Gastrocnemius medialis (tissue), 4 donors: ENCODE measurements at regions not wholly inside any gene's neighbourhood (a gene's known extent, or its start where the extent isn't known, plus 50 kb on each side); places are given as distances from the start of the nearest gene placed in this dataset.
"Not testable (repeated sequence)": the region's sequence is repeated elsewhere in the genome, so short reads cannot be mapped to it uniquely, and the experiment has no call there.

ENCODE experiments used
- ATAC-seq, 2 donors: fragments of 150-250 bp; one replicate each; pipeline ENCODE4 v1.9.1; 2016
- DNase-seq, 2 donors: peaks; one replicate each; pipeline ENCODE4 v3.0.0-alpha.2; 2019
- H3K27ac ChIP-seq, 4 donors: fragments of 200-600 bp; sonication (generic); 1 replicate in 1 of 4; 2 replicates in 3 of 4; pipeline ENCODE4 v1.5.1; 2016 to 2018; ENCODE audit warnings: mild to moderate bottlenecking in 2 of 4, moderate library complexity in 1 of 4
- H3K27me3 ChIP-seq, 3 donors: fragments of 200-600 bp; sonication (generic) in 2 of 3; 1 replicate in 1 of 3; 2 replicates in 2 of 3; pipeline versions ENCODE4 v1.5.1 to v1.6.0; 2016 to 2019; ENCODE audit warnings: mild to moderate bottlenecking in 1 of 3, moderate library complexity in 1 of 3
- H3K36me3 ChIP-seq, 2 donors: fragments of 200-600 bp; sonication (generic) in 1 of 2; one replicate each; pipeline ENCODE4 v1.5.1; 2017 to 2018
- H3K4me1 ChIP-seq, 2 donors: fragments of 200-600 bp; sonication (generic) in 1 of 2; one replicate each; pipeline ENCODE4 v1.5.1; 2016 to 2017; ENCODE audit warnings: mild to moderate bottlenecking in 2 of 2
- H3K4me3 ChIP-seq, 4 donors: fragments of 200-600 bp; sonication (generic) in 3 of 4; 1 replicate in 1 of 4; 2 replicates in 3 of 4; pipeline ENCODE4 v1.5.1; 2016 to 2019; ENCODE audit warnings: mild to moderate bottlenecking in 2 of 4
- H3K9me3 ChIP-seq, 3 donors: fragments of 200-600 bp; sonication (generic) in 2 of 3; 1 replicate in 1 of 3; 2 replicates in 2 of 3; pipeline ENCODE4 v1.5.1; 2016 to 2019
- CTCF ChIP-seq, 5 experiments: fragments of 450-650 bp in 3 of 5; fragments of 200-600 bp in 2 of 5; sonication (generic) in 2 of 5; IDR thresholded peaks in 4 of 5; conservative IDR thresholded peaks in 1 of 5; 1 replicate in 4 of 5; 2 replicates in 1 of 5; pipeline ENCODE4 v1.5.1; 2016 to 2019; ENCODE audit warnings: antibody characterized with exemption in 5 of 5, mild to moderate bottlenecking in 3 of 5, moderate library complexity in 3 of 5
- POLR2A ChIP-seq, 2 donors: fragments of 450-650 bp; IDR thresholded peaks; one replicate each; pipeline ENCODE4 v1.6.1; 2017; ENCODE audit warnings: antibody characterized with exemption in 2 of 2, mild to moderate bottlenecking in 2 of 2, moderate library complexity in 2 of 2
- in situ Hi-C, 4 donors: fragments of 200-750 bp; cut with MboI; loops; one replicate each; pipeline versions ENCODE4 v1.15.0 to v1.8.0; 2017; ENCODE audit warnings: low sequenced_read_pairs in 4 of 4
- intact Hi-C: fragments of 100-400 bp; cut with DNase I; formaldehyde crosslinking; loops from one replicate; pipeline ENCODE4 v1.15.1; 2023; ENCODE audit warnings: low total_unique reads

- intact Hi-C loops (no loop called here), in situ Hi-C loops (no loop called here)
- H3K36me3 ChIP-seq: no peaks in the 10 kb centered on the region
- H3K27ac ChIP-seq: no peak overlapping the region
- no peaks in the 10 kb centered on the region for H3K27me3 ChIP-seq
- H3K9me3 ChIP-seq: no peaks in the 10 kb centered on the region
- ATAC-seq (no peak), DNase-seq (no peak)
- H3K4me3 ChIP-seq: no peak overlapping the region
- no peaks in the 10 kb centered on the region for H3K4me1 ChIP-seq
- TF ChIP-seq POLR2A (IDR thresholded peaks at IDR 0.05) (no peak), CTCF (IDR thresholded peaks at IDR 0.05 in 4 of 5, conservative IDR thresholded peaks at IDR 0.05 in 1 of 5) (no peak)
Observed at GRCh38 chr1:174105086-174105485, 54.2 kb upstream of the RABGAP1L start.

GRCh38 chr1:174103766-174104165, 55.6 kb upstream of the RABGAP1L start:
- Histone ChIP-seq H3K27me3 (no peaks in the 10 kb centered on the region), H3K4me1 (no peaks in the 10 kb centered on the region), H3K36me3 (no peaks in the 10 kb centered on the region), H3K27ac (no peak overlapping the region), H3K4me3 (no peak overlapping the region), H3K9me3 (no peaks in the 10 kb centered on the region)
- DNase-seq: no peak
- TF ChIP-seq CTCF (IDR thresholded peaks at IDR 0.05 in 4 of 5, conservative IDR thresholded peaks at IDR 0.05 in 1 of 5) (no peak), POLR2A (IDR thresholded peaks at IDR 0.05) (no peak)
- in situ Hi-C loops: no loop called here
- intact Hi-C loops: no loop called here
- ATAC-seq: no peak

GRCh38 chr1:174101976-174102375, 57.3 kb upstream of the RABGAP1L start:
- H3K36me3 ChIP-seq, H3K4me1 ChIP-seq, H3K9me3 ChIP-seq, intact Hi-C loops, ATAC-seq, H3K4me3 ChIP-seq, H3K27me3 ChIP-seq, in situ Hi-C loops, DNase-seq, H3K27ac ChIP-seq: not testable (repeated sequence)

- H3K27me3 ChIP-seq: no peaks in the 10 kb centered on the region
- no peak overlapping the region for H3K27ac ChIP-seq
- in situ Hi-C loops: no loop called here
- no peaks in the 10 kb centered on the region for H3K36me3 ChIP-seq
- ATAC-seq: no peak
- no peaks in the 10 kb centered on the region for H3K9me3 ChIP-seq
- TF ChIP-seq POLR2A (IDR thresholded peaks at IDR 0.05): no peak
- TF ChIP-seq CTCF (IDR thresholded peaks at IDR 0.05 in 4 of 5, conservative IDR thresholded peaks at IDR 0.05 in 1 of 5): no peak
- DNase-seq: no peak
- intact Hi-C loops: no loop called here
- H3K4me3 ChIP-seq: no peak overlapping the region
- no peaks in the 10 kb centered on the region for H3K4me1 ChIP-seq
Observed at GRCh38 chr1:174097426-174097825, 61.9 kb upstream of the RABGAP1L start.

- intact Hi-C loops, H3K9me3 ChIP-seq, in situ Hi-C loops, H3K27ac ChIP-seq, H3K4me1 ChIP-seq, ATAC-seq, DNase-seq, H3K27me3 ChIP-seq, H3K36me3 ChIP-seq, H3K4me3 ChIP-seq: not testable (repeated sequence)
Observed at GRCh38 chr1:174093789-174094188, 65.5 kb upstream of the RABGAP1L start.

- H3K4me1 ChIP-seq: no peaks in the 10 kb centered on the region
- in situ Hi-C loops (no loop called here), intact Hi-C loops (no loop called here)
- no peaks in the 10 kb centered on the region for H3K36me3 ChIP-seq
- no peak for ATAC-seq
- peaks cover 0 to 6% (median 0%) of the 10 kb centered on the region in 3 donors for H3K9me3 ChIP-seq
- TF ChIP-seq CTCF (IDR thresholded peaks at IDR 0.05 in 4 of 5, conservative IDR thresholded peaks at IDR 0.05 in 1 of 5) (no peak), POLR2A (IDR thresholded peaks at IDR 0.05) (no peak)
- no peak overlapping the region for H3K27ac ChIP-seq
- no peaks in the 10 kb centered on the region for H3K27me3 ChIP-seq
- no peak overlapping the region for H3K4me3 ChIP-seq
- no peak for DNase-seq
Observed at GRCh38 chr1:174090471-174090870, 68.3 kb upstream of the RC3H1 start.
